Aorta (tissue), 5 donors: ENCODE measurements at regions not wholly inside any gene's neighbourhood (a gene's known extent, or its start where the extent isn't known, plus 50 kb on each side); places are given as distances from the start of the nearest gene placed in this dataset.

ENCODE experiments used
- ATAC-seq: fragments of 200-7000 bp; cut with Tn5 transposase; one replicate; pipeline ENCODE4 v1.9.1; 2022; ENCODE audit warnings: moderate library complexity; ENCODE audit not compliant: low FRiP score
- DNase-seq, 2 donors: peaks; one replicate each; pipeline ENCODE4 v3.0.0-alpha.2; 2020
- H3K27ac ChIP-seq, 2 donors: one replicate each; pipeline ENCODE4 v1.5.1; 2013; ENCODE audit warnings: low read length in 2 of 2, mild to moderate bottlenecking in 2 of 2, moderate library complexity in 2 of 2, control low read depth in 1 of 2, inconsistent platforms in 1 of 2, low read depth in 1 of 2
- H3K27me3 ChIP-seq, 2 donors: one replicate each; pipeline ENCODE4 v1.6.1; 2013; ENCODE audit warnings: control low read depth in 1 of 2, low read length in 1 of 2, mild to moderate bottlenecking in 1 of 2, moderate library complexity in 1 of 2; ENCODE audit not compliant: insufficient read depth in 2 of 2, control insufficient read depth in 1 of 2
- H3K36me3 ChIP-seq, 2 donors: one replicate each; pipeline ENCODE4 v1.6.1; 2013; ENCODE audit warnings: control low read depth in 1 of 2, low read length in 1 of 2, mild to moderate bottlenecking in 1 of 2; ENCODE audit not compliant: insufficient read depth in 2 of 2, control insufficient read depth in 1 of 2
- H3K4me1 ChIP-seq, 2 donors: one replicate each; pipeline ENCODE4 v1.6.1; 2013; ENCODE audit warnings: low read length in 2 of 2, control low read depth in 1 of 2, mild to moderate bottlenecking in 1 of 2, moderate library complexity in 1 of 2; ENCODE audit not compliant: insufficient read depth in 2 of 2, control insufficient read depth in 1 of 2
- H3K4me3 ChIP-seq, 2 donors: one replicate each; pipeline ENCODE4 v1.5.1; 2013; ENCODE audit warnings: low read length in 2 of 2, control low read depth in 1 of 2, mild to moderate bottlenecking in 1 of 2
- H3K9me3 ChIP-seq: one replicate; pipeline ENCODE4 v1.6.1; 2013; ENCODE audit warnings: mild to moderate bottlenecking, low read length; ENCODE audit not compliant: control insufficient read depth
- WGBS, 2 donors: extraction: QIAGEN DNeasy Blood & Tissue Kit; methylation state at CpG; one replicate each; pipeline ENCODE4 v1.1.7; 2013; 5-methylcytosine and 5-hydroxymethylcytosine counted together
- intact Hi-C, 2 donors: fragments of 100-400 bp; cut with DNase I; formaldehyde crosslinking; loops; one replicate each; pipeline versions ENCODE4 v1.14.2 to v1.15.0; 2022
- donor health status: healthy with polysubstance abuse.
- donor health status: Bipolar disorder and iron deficiency.
- donor health status: DM: no; HTN: no; CAD: no.
- donor health status: DM: no; HTN: no; CAD: no.
- donor health status: DM: yes; HTN: yes; CAD: no.

GRCh38 chr1:82317671-82318070 lies 516.9 kb downstream of the ADGRL2 start:
- no peak for DNase-seq
- WGBS, 2 donors: 99 to 100% methylated on average over 1 of the region's 1 CpG
- Histone ChIP-seq H3K36me3 (no peaks in the 10 kb centered on the region), H3K4me1 (no peaks in the 10 kb centered on the region), H3K4me3 (no peak overlapping the region), H3K27ac (no peak overlapping the region), H3K9me3 (no peaks in the 10 kb centered on the region), H3K27me3 (no peaks in the 10 kb centered on the region)
- ATAC-seq: no peak
- intact Hi-C loops: no loop called here

GRCh38 chr1:82299656-82300055 lies 498.9 kb downstream of the ADGRL2 start:
- intact Hi-C loops: no loop called here
- no peaks in the 10 kb centered on the region for H3K9me3 ChIP-seq
- H3K36me3 ChIP-seq: no peaks in the 10 kb centered on the region
- H3K4me1 ChIP-seq: no peaks in the 10 kb centered on the region
- H3K27ac ChIP-seq: no peak overlapping the region
- 8 to 25% methylated on average over 2 of the region's 2 CpGs for WGBS, 2 donors
- no peaks in the 10 kb centered on the region for H3K27me3 ChIP-seq
- no peak overlapping the region for H3K4me3 ChIP-seq
- ATAC-seq (no peak), DNase-seq (no peak)

GRCh38 chr1:82299056-82299455 lies 498.3 kb downstream of the ADGRL2 start:
- no peaks in the 10 kb centered on the region for H3K27me3 ChIP-seq
- no peaks in the 10 kb centered on the region for H3K36me3 ChIP-seq
- no peak for DNase-seq
- no peak overlapping the region for H3K27ac ChIP-seq
- no peaks in the 10 kb centered on the region for H3K9me3 ChIP-seq
- H3K4me1 ChIP-seq: no peaks in the 10 kb centered on the region
- peak; percentile 38 for ATAC-seq
- WGBS, 2 donors: 51 to 54% methylated on average over 4 of the region's 4 CpGs
- intact Hi-C loops: no loop called here
- no peak overlapping the region for H3K4me3 ChIP-seq

- ATAC-seq: no peak
- 83 to 85% methylated on average over 9 of the region's 9 CpGs for WGBS, 2 donors
- intact Hi-C loops: no loop called here
Measured at GRCh38 chr1:82297139-82297896, 496.6 kb downstream of the ADGRL2 start.

GRCh38 chr1:82287556-82287955 lies 486.8 kb downstream of the ADGRL2 start:
- peaks cover 1 to 9% of the 10 kb centered on the region in 2 donors for H3K4me1 ChIP-seq
- no peak overlapping the region for H3K27ac ChIP-seq
- no peaks in the 10 kb centered on the region for H3K9me3 ChIP-seq
- intact Hi-C loops: no loop called here
- DNase-seq (no peak), ATAC-seq (no peak)
- no peaks in the 10 kb centered on the region for H3K27me3 ChIP-seq
- H3K36me3 ChIP-seq: no peaks in the 10 kb centered on the region
- WGBS, 2 donors: 85 to 87% methylated on average over 3 of the region's 3 CpGs
- H3K4me3 ChIP-seq: no peak overlapping the region

More at GRCh38 chr1:82297139-82297896, 496.6 kb downstream of the ADGRL2 start:
- no peak for DNase-seq
- H3K27me3 ChIP-seq: no peaks in the 10 kb centered on the region
- no peaks in the 10 kb centered on the region for H3K4me1 ChIP-seq
- no peaks in the 10 kb centered on the region for H3K36me3 ChIP-seq
- no peaks in the 10 kb centered on the region for H3K9me3 ChIP-seq
- H3K27ac ChIP-seq: no peak overlapping the region
- no peak overlapping the region for H3K4me3 ChIP-seq

GRCh38 chr1:82284213-82284612 lies 483.5 kb downstream of the ADGRL2 start:
- ATAC-seq (no peak), DNase-seq (no peak)
- Histone ChIP-seq H3K4me1 (peaks cover 1 to 4% of the 10 kb centered on the region in 2 donors), H3K27me3 (no peaks in the 10 kb centered on the region), H3K9me3 (no peaks in the 10 kb centered on the region), H3K4me3 (no peak overlapping the region), H3K36me3 (no peaks in the 10 kb centered on the region), H3K27ac (no peak overlapping the region)
- intact Hi-C loops: no loop called here
- 7 to 16% methylated on average over 1 of the region's 1 CpG for WGBS, 2 donors

GRCh38 chr1:82279241-82279640 lies 478.5 kb downstream of the ADGRL2 start:
- no peak for DNase-seq
- ATAC-seq: no peak
- H3K27ac ChIP-seq: no peak overlapping the region

GRCh38 chr1:82273816-82274215 lies 473.1 kb downstream of the ADGRL2 start:
- WGBS, 2 donors: 84 to 85% methylated on average over 2 of the region's 2 CpGs
- no peak for ATAC-seq
- H3K4me1 ChIP-seq: no peaks in the 10 kb centered on the region

More at GRCh38 chr1:82279241-82279640, 478.5 kb downstream of the ADGRL2 start:
- Histone ChIP-seq H3K27me3 (no peaks in the 10 kb centered on the region), H3K36me3 (no peaks in the 10 kb centered on the region), H3K9me3 (no peaks in the 10 kb centered on the region), H3K4me3 (no peak overlapping the region), H3K4me1 (peaks cover 0 to 2% of the 10 kb centered on the region in 2 donors)
- intact Hi-C loops: no loop called here
- 78 to 91% methylated on average over 6 of the region's 6 CpGs for WGBS, 2 donors

GRCh38 chr1:82269431-82269830 lies 468.7 kb downstream of the ADGRL2 start:
- Histone ChIP-seq H3K27ac (no peak overlapping the region), H3K4me3 (no peak overlapping the region), H3K4me1 (no peaks in the 10 kb centered on the region), H3K27me3 (no peaks in the 10 kb centered on the region), H3K36me3 (no peaks in the 10 kb centered on the region), H3K9me3 (no peaks in the 10 kb centered on the region)
- WGBS, 2 donors: 12 to 14% methylated on average over 5 of the region's 5 CpGs
- peak in 1 of 2 donors; percentile 47 for DNase-seq
- intact Hi-C loops: loop anchor here in 1 of 2 donors (10.0 kb wide), 1 partner anchor 985 kb away; no protein-coding TSS in a partner anchor
- peak; percentile 78 for ATAC-seq

More at GRCh38 chr1:82273816-82274215, 473.1 kb downstream of the ADGRL2 start:
- Histone ChIP-seq H3K9me3 (no peaks in the 10 kb centered on the region), H3K36me3 (no peaks in the 10 kb centered on the region), H3K27me3 (no peaks in the 10 kb centered on the region), H3K27ac (no peak overlapping the region), H3K4me3 (no peak overlapping the region)
- no peak for DNase-seq
- intact Hi-C loops: no loop called here
